HAP-1 (cell line): ENCODE measurements at regions not wholly inside any gene's neighbourhood (a gene's known extent, or its start where the extent isn't known, plus 50 kb on each side); places are given as distances from the start of the nearest gene placed in this dataset.

Experiments used
- DNase-seq, 2 experiments: peaks; one replicate each; pipeline ENCODE4 v3.0.0-alpha.2; 2016 to 2020; ENCODE audit warnings: low spot score in 2 of 2
- H3K27me3 ChIP-seq: fragments of 250-450 bp; sonication (Bioruptor Pico); 2 replicates; pipeline ENCODE4 v1.5.1; 2020; ENCODE audit warnings: low read depth, mild to moderate bottlenecking, moderate library complexity
- H3K36me3 ChIP-seq: fragments of 250-450 bp; sonication (Bioruptor Pico); replicated peaks from 2 replicates; pipeline ENCODE4 v1.5.1; 2020; ENCODE audit warnings: mild to moderate bottlenecking
- H3K4me1 ChIP-seq: fragments of 250-450 bp; sonication (Bioruptor Pico); 2 replicates; pipeline ENCODE4 v1.5.1; 2020; ENCODE audit warnings: mild to moderate bottlenecking
- H3K4me3 ChIP-seq: fragments of 250-450 bp; sonication (Bioruptor Pico); 2 replicates; pipeline ENCODE4 v1.5.1; 2020; ENCODE audit warnings: mild to moderate bottlenecking, moderate library complexity
- H3K9me3 ChIP-seq: fragments of 250-450 bp; sonication (Bioruptor Pico); 2 replicates; pipeline ENCODE4 v1.5.1; 2020; ENCODE audit warnings: mild to moderate bottlenecking, moderate library complexity
- in situ Hi-C: fragments of 300-500 bp; cut with MboI; formaldehyde crosslinking; loops from 3 replicates; pipeline ENCODE4 v1.14.3; 2020; ENCODE audit warnings: low sequenced_read_pairs, inconsistent platforms, mixed read lengths

- H3K36me3 ChIP-seq: no peaks in the 10 kb centered on the region
- DNase-seq: no peak
- in situ Hi-C loops: no loop called here
- H3K9me3 ChIP-seq: no peaks in the 10 kb centered on the region
- no peaks in the 10 kb centered on the region for H3K27me3 ChIP-seq
- H3K4me3 ChIP-seq: no peak overlapping the region
- H3K4me1 ChIP-seq: no peaks in the 10 kb centered on the region
Observed at GRCh38 chr7:157487046-157487770, 150.4 kb downstream of the DNAJB6 start.

GRCh38 chr7:157488281-157488680 lies 151.5 kb downstream of the DNAJB6 start:
- no peak for DNase-seq
- H3K4me1 ChIP-seq: no peaks in the 10 kb centered on the region
- H3K27me3 ChIP-seq: no peaks in the 10 kb centered on the region
- no peak overlapping the region for H3K4me3 ChIP-seq
- in situ Hi-C loops: no loop called here
- H3K36me3 ChIP-seq: no peaks in the 10 kb centered on the region
- no peaks in the 10 kb centered on the region for H3K9me3 ChIP-seq

- no peaks in the 10 kb centered on the region for H3K27me3 ChIP-seq
Observed at GRCh38 chr7:157488966-157489365, 152.2 kb downstream of the DNAJB6 start.

More at GRCh38 chr7:157488966-157489365, 152.2 kb downstream of the DNAJB6 start:
- Histone ChIP-seq H3K4me1 (no peaks in the 10 kb centered on the region), H3K4me3 (no peak overlapping the region), H3K36me3 (no peaks in the 10 kb centered on the region), H3K9me3 (no peaks in the 10 kb centered on the region)
- in situ Hi-C loops: no loop called here
- no peak for DNase-seq
